MM.1S (cell line): ENCODE measurements at regions not wholly inside any gene's neighbourhood (a gene's known extent, or its start where the extent isn't known, plus 50 kb on each side); places are given as distances from the start of the nearest gene placed in this dataset.

Experiments
- DNase-seq: peaks from one replicate; pipeline ENCODE4 v3.0.0-alpha.2; 2015
- H2AFZ ChIP-seq: fragments of 300-600 bp; sonication (generic); 2 replicates; pipeline ENCODE4 v1.6.0; 2016; ENCODE audit warnings: antibody characterized with exemption, low read length
- H3F3A ChIP-seq: fragments of 300-600 bp; sonication (generic); 2 replicates; pipeline ENCODE4 v1.6.1; 2016; ENCODE audit warnings: mild to moderate bottlenecking, antibody characterized with exemption, low read length, moderate library complexity, mixed read lengths; ENCODE audit not compliant: insufficient read depth
- H3K27ac ChIP-seq: fragments of 300-600 bp; sonication (generic); 2 replicates; pipeline ENCODE4 v1.5.1; 2016; ENCODE audit warnings: mild to moderate bottlenecking, low read length
- H3K27me3 ChIP-seq: fragments of 300-600 bp; sonication (generic); replicated peaks from 2 replicates; pipeline ENCODE4 v1.6.0; 2016; ENCODE audit warnings: low read length; ENCODE audit not compliant: insufficient read depth
- H3K36me3 ChIP-seq: fragments of 300-600 bp; sonication (generic); replicated peaks from 2 replicates; pipeline ENCODE4 v1.6.1; 2016; ENCODE audit warnings: mild to moderate bottlenecking, low read length, mixed read lengths; ENCODE audit not compliant: insufficient read depth
- H3K4me1 ChIP-seq: fragments of 300-600 bp; sonication (generic); 2 replicates; pipeline ENCODE4 v1.6.1; 2016; ENCODE audit warnings: low read length, mixed read lengths
- H3K4me2 ChIP-seq: fragments of 300-600 bp; sonication (generic); 2 replicates; pipeline ENCODE4 v1.6.0; 2016; ENCODE audit warnings: low read depth, low read length
- H3K4me3 ChIP-seq: fragments of 300-600 bp; sonication (generic); 2 replicates; pipeline ENCODE4 v1.5.1; 2016; ENCODE audit warnings: low read length, mixed read lengths
- H3K79me2 ChIP-seq: fragments of 300-600 bp; sonication (generic); 2 replicates; pipeline ENCODE4 v1.6.1; 2016; ENCODE audit warnings: mixed run types, low read length, mixed read lengths
- H3K9ac ChIP-seq: fragments of 300-600 bp; sonication (generic); 2 replicates; pipeline ENCODE4 v1.6.1; 2016; ENCODE audit warnings: low read length, mixed read lengths
- H3K9me2 ChIP-seq: fragments of 300-600 bp; sonication (generic); replicated peaks from 2 replicates; pipeline ENCODE4 v1.6.1; 2016; ENCODE audit warnings: mild to moderate bottlenecking, low read length, mixed read lengths; ENCODE audit not compliant: insufficient read depth
- H3K9me3 ChIP-seq: fragments of 300-600 bp; sonication (generic); replicated peaks from 2 replicates; pipeline ENCODE4 v1.6.1; 2016; ENCODE audit warnings: mild to moderate bottlenecking, low read length, mixed read lengths; ENCODE audit not compliant: insufficient read depth
- H4K20me1 ChIP-seq: fragments of 300-600 bp; sonication (generic); 2 replicates; pipeline ENCODE4 v1.6.1; 2016; ENCODE audit warnings: mild to moderate bottlenecking, low read length, moderate library complexity, mixed read lengths; ENCODE audit not compliant: insufficient read depth
- EZH2 ChIP-seq: fragments of 300-600 bp; sonication (generic); optimal IDR thresholded peaks from 2 replicates; pipeline ENCODE3; 2017; ENCODE audit warnings: low read depth, mild to moderate bottlenecking, antibody characterized with exemption, low read length, mixed read lengths
- EZH2phosphoT487 ChIP-seq: fragments of 300-600 bp; sonication (generic); IDR thresholded peaks from 2 replicates; pipeline ENCODE4 v1.6.1; 2018; ENCODE audit warnings: antibody characterized with exemption, low read length
- TF ChIP-seq, protein P1 (sequence below): fragments of 300-600 bp; sonication (generic); IDR thresholded peaks from 2 replicates; pipeline ENCODE4 v1.5.1; 2016; ENCODE audit warnings: antibody characterized with exemption, low read length, mixed read lengths

DNA sequence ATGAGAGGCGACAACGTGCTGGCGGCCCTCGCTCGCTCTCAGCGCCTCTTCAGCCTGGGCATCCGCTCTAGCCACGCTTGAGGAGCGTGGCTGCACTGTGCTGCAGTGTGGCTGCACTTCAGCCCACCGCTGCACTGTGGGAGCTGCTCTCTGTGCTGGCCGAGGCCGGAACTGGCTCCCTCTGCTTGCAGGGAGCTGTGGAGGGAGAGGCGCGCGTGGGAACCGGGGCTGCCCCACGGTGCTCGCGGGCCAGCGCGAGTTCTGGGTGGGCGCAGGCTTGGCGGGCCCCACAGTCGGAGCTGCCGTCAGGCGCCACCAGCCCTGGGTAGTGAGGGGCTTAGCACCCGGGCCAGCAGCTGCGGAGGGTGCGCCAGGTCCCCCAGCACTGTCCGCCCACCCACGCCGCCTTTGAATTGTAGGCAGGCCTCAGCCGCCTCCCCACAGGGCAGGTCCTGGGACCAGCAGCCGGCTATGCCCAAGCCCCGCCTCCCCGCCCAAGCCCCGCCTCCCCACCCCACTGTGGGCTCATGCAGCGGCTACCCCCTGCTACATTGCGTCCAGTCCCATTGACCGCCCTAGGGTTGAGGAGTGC, 974.2 kb downstream of the FSCB start:
- Histone ChIP-seq H3K4me3 (no peak overlapping the region), H3K4me2 (no peak overlapping the region), H3K36me3 (no peaks in the 10 kb centered on the region), H3K9me3 (no peaks in the 10 kb centered on the region), H3K79me2 (no peaks in the 10 kb centered on the region), H2AFZ (no peak overlapping the region), H3K9me2 (no peaks in the 10 kb centered on the region), H3K9ac (no peak overlapping the region), H4K20me1 (no peaks in the 10 kb centered on the region), H3K27ac (no peak overlapping the region), H3K27me3 (no peaks in the 10 kb centered on the region), H3K4me1 (no peaks in the 10 kb centered on the region), H3F3A (no peaks in the 10 kb centered on the region)
- TF ChIP-seq, protein P1, sequence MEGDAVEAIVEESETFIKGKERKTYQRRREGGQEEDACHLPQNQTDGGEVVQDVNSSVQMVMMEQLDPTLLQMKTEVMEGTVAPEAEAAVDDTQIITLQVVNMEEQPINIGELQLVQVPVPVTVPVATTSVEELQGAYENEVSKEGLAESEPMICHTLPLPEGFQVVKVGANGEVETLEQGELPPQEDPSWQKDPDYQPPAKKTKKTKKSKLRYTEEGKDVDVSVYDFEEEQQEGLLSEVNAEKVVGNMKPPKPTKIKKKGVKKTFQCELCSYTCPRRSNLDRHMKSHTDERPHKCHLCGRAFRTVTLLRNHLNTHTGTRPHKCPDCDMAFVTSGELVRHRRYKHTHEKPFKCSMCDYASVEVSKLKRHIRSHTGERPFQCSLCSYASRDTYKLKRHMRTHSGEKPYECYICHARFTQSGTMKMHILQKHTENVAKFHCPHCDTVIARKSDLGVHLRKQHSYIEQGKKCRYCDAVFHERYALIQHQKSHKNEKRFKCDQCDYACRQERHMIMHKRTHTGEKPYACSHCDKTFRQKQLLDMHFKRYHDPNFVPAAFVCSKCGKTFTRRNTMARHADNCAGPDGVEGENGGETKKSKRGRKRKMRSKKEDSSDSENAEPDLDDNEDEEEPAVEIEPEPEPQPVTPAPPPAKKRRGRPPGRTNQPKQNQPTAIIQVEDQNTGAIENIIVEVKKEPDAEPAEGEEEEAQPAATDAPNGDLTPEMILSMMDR, result no peak
- no peak for TF ChIP-seq EZH2
- no peak for TF ChIP-seq EZH2phosphoT487
- DNase-seq, result no peak

- DNase-seq, result no peak
- Histone ChIP-seq H4K20me1 (no peaks in the 10 kb centered on the region), H3F3A (no peaks in the 10 kb centered on the region), H2AFZ (no peak overlapping the region), H3K9me2 (no peaks in the 10 kb centered on the region), H3K79me2 (no peaks in the 10 kb centered on the region), H3K4me3 (no peak overlapping the region), H3K9me3 (no peaks in the 10 kb centered on the region), H3K4me2 (no peak overlapping the region), H3K4me1 (no peaks in the 10 kb centered on the region), H3K27ac (no peak overlapping the region), H3K36me3 (no peaks in the 10 kb centered on the region), H3K9ac (no peak overlapping the region), H3K27me3 (no peaks in the 10 kb centered on the region)
- no peak for TF ChIP-seq EZH2
- TF ChIP-seq EZH2phosphoT487, result no peak
- TF ChIP-seq, protein P1, result no peak
These were observed 978.8 kb downstream of the FSCB start for GRCh38 chr14:43528321-43528720.

DNA sequence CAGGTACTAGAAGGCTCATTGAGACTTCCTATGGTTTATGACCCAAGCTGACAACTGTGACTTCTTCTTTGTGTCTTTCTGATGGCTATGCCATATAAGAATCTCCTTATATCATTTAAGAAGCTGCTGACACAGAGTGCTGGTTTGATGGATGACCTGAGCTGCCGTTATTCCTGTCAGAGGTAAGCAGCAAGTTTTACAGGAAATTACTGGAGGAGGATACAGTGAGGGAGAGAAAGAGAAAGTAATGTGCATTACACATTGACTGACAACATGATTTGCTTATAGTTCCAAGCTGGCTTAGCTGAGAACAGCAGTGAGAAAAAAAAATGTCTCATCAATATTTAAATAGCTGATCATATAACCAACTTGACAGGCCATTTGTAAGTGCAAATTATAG, 981.4 kb downstream of the FSCB start:
- DNase-seq, result no peak
- H3K4me1 ChIP-seq, result no peaks in the 10 kb centered on the region
- no peaks in the 10 kb centered on the region for H3K9me3 ChIP-seq

More for the DNA sequence above, 981.4 kb downstream of the FSCB start:
- Histone ChIP-seq H3K79me2 (no peaks in the 10 kb centered on the region), H3K9me2 (no peaks in the 10 kb centered on the region), H3K4me3 (no peak overlapping the region), H2AFZ (no peak overlapping the region), H3F3A (no peaks in the 10 kb centered on the region), H3K4me2 (no peak overlapping the region), H3K36me3 (no peaks in the 10 kb centered on the region), H3K27ac (no peak overlapping the region), H3K27me3 (no peaks in the 10 kb centered on the region), H4K20me1 (no peaks in the 10 kb centered on the region), H3K9ac (no peak overlapping the region)
- TF ChIP-seq EZH2, result no peak
- TF ChIP-seq, protein P1, result no peak
- no peak for TF ChIP-seq EZH2phosphoT487
